IMR-90 (cell line): ENCODE measurements at regions not wholly inside any gene's neighbourhood (a gene's known extent, or its start where the extent isn't known, plus 50 kb on each side); places are given as distances from the start of the nearest gene placed in this dataset.

ENCODE experiments used
- BHLHE40 ChIP-seq: fragments of 150-350 bp; IDR thresholded peaks from 2 replicates; pipeline ENCODE4 v1.6.1; 2016; ENCODE audit warnings: mild to moderate bottlenecking, low read depth, low read length
- CEBPB ChIP-seq: IDR thresholded peaks from 2 replicates; pipeline ENCODE4 v1.6.1; 2012; ENCODE audit warnings: low read depth, low read length, improper control_type of control experiment
- CHD1 ChIP-seq: IDR thresholded peaks from 2 replicates; pipeline ENCODE4 v1.6.1; 2012; ENCODE audit warnings: low read depth, low read length, improper control_type of control experiment
- MAZ ChIP-seq: IDR thresholded peaks from 2 replicates; pipeline ENCODE4 v1.6.1; 2012; ENCODE audit warnings: low read depth, mild to moderate bottlenecking, low read length, improper control_type of control experiment, moderate library complexity, borderline replicate concordance
- MXI1 ChIP-seq: IDR thresholded peaks from 2 replicates; pipeline ENCODE4 v1.6.1; 2012; ENCODE audit warnings: low read depth, mild to moderate bottlenecking, low read length, moderate library complexity, borderline replicate concordance
- NFE2L2 ChIP-seq: fragments of 150-350 bp; IDR thresholded peaks from 2 replicates; pipeline ENCODE4 v1.6.1; 2016; ENCODE audit warnings: low read depth, mild to moderate bottlenecking, low read length
- POLR2A ChIP-seq: IDR thresholded peaks from 2 replicates; pipeline ENCODE4 v1.6.1; 2012; ENCODE audit warnings: mild to moderate bottlenecking, low read depth, low read length
- RAD21 ChIP-seq: IDR thresholded peaks from 2 replicates; pipeline ENCODE4 v1.6.1; 2012; ENCODE audit warnings: low read length, improper control_type of control experiment
- RCOR1 ChIP-seq: IDR thresholded peaks from 2 replicates; pipeline ENCODE4 v1.6.1; 2012; ENCODE audit warnings: mild to moderate bottlenecking, low read length, improper control_type of control experiment; ENCODE audit not compliant: insufficient replicate concordance
- RFX5 ChIP-seq: IDR thresholded peaks from 2 replicates; pipeline ENCODE4 v1.8.0; 2012; ENCODE audit warnings: low read depth, mild to moderate bottlenecking, low read length, moderate library complexity
- SMC3 ChIP-seq: fragments of 150-350 bp; IDR thresholded peaks from 2 replicates; pipeline ENCODE4 v1.6.1; 2016; ENCODE audit warnings: low read depth, mild to moderate bottlenecking, antibody characterized with exemption, low read length, moderate library complexity
- TF ChIP-seq, protein P1 (sequence below): conservative IDR thresholded peaks from 2 replicates; pipeline ENCODE4 v1.5.1; 2012; ENCODE audit warnings: mild to moderate bottlenecking, low read depth, low read length, improper control_type of control experiment
- TF ChIP-seq, protein P2 (sequence below): fragments of 150-350 bp; IDR thresholded peaks from 2 replicates; pipeline ENCODE4 v1.6.1; 2017; ENCODE audit warnings: mild to moderate bottlenecking, antibody characterized with exemption, low read length, low read depth
- TF ChIP-seq, protein P3 (sequence below): fragments of 150-350 bp; IDR thresholded peaks from 2 replicates; pipeline ENCODE4 v1.6.1; 2016; ENCODE audit warnings: low read depth, mild to moderate bottlenecking, low read length, moderate library complexity, borderline replicate concordance

DNA sequence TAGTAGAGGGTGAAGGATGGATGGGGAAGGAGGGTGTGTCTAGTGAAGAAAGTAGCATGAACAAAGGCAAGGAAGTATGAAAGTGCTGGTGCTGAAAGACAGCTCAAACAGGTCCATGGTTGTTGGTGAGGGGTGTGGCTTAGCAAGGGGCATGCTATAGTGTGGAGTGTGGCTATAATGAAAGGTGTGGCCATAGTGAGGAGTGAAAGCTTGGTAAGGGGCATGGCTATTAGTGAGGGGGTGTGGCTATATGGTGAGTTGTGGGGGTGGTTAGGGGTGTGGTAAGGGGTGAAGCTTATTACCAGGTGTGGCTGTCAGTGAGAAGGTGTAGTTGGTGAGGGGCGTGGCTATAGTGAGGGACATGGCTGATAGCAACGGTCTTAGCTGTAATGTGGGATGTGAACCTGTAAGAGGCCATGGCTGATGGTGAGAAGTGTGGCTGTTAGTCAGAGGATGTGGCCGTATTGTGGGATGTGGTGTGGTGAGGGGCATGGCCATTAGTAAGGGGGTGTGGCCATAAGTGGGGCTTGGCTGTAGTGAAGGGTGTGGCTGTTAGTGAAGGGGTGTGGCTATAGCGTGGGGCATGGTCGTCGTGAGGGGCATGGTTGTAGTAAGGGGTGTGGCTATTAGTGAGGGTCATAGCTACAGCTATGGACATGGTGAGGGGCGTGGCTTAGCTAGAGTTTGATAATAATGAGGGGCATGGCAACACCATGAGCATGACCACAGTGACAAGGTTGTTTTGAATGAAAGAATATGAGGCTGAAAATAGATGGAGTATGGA is 549.6 kb downstream of the FBXO15 start:
- TF ChIP-seq, protein P1, sequence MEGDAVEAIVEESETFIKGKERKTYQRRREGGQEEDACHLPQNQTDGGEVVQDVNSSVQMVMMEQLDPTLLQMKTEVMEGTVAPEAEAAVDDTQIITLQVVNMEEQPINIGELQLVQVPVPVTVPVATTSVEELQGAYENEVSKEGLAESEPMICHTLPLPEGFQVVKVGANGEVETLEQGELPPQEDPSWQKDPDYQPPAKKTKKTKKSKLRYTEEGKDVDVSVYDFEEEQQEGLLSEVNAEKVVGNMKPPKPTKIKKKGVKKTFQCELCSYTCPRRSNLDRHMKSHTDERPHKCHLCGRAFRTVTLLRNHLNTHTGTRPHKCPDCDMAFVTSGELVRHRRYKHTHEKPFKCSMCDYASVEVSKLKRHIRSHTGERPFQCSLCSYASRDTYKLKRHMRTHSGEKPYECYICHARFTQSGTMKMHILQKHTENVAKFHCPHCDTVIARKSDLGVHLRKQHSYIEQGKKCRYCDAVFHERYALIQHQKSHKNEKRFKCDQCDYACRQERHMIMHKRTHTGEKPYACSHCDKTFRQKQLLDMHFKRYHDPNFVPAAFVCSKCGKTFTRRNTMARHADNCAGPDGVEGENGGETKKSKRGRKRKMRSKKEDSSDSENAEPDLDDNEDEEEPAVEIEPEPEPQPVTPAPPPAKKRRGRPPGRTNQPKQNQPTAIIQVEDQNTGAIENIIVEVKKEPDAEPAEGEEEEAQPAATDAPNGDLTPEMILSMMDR: no peak
- no peak for TF ChIP-seq RCOR1
- TF ChIP-seq, protein P2, sequence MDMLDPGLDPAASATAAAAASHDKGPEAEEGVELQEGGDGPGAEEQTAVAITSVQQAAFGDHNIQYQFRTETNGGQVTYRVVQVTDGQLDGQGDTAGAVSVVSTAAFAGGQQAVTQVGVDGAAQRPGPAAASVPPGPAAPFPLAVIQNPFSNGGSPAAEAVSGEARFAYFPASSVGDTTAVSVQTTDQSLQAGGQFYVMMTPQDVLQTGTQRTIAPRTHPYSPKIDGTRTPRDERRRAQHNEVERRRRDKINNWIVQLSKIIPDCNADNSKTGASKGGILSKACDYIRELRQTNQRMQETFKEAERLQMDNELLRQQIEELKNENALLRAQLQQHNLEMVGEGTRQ: no peak
- TF ChIP-seq RAD21: no peak
- no peak for TF ChIP-seq MAZ
- no peak for TF ChIP-seq NFE2L2
- no peak for TF ChIP-seq CEBPB
- no peak for TF ChIP-seq POLR2A
- TF ChIP-seq RFX5: no peak
- no peak for TF ChIP-seq CHD1
- TF ChIP-seq SMC3: no peak
- TF ChIP-seq BHLHE40: no peak
- TF ChIP-seq MXI1: no peak
- TF ChIP-seq, protein P3, sequence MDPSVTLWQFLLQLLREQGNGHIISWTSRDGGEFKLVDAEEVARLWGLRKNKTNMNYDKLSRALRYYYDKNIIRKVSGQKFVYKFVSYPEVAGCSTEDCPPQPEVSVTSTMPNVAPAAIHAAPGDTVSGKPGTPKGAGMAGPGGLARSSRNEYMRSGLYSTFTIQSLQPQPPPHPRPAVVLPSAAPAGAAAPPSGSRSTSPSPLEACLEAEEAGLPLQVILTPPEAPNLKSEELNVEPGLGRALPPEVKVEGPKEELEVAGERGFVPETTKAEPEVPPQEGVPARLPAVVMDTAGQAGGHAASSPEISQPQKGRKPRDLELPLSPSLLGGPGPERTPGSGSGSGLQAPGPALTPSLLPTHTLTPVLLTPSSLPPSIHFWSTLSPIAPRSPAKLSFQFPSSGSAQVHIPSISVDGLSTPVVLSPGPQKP: no peak
